ENCODE measurements at regions not wholly inside any gene's neighbourhood (a gene's known extent, or its start where the extent isn't known, plus 50 kb on each side); places are given as distances from the start of the nearest gene placed in this dataset.

- no peak for TF ChIP-seq POLR2A (IDR thresholded peaks at IDR 0.05)
- TF ChIP-seq, protein P1, sequence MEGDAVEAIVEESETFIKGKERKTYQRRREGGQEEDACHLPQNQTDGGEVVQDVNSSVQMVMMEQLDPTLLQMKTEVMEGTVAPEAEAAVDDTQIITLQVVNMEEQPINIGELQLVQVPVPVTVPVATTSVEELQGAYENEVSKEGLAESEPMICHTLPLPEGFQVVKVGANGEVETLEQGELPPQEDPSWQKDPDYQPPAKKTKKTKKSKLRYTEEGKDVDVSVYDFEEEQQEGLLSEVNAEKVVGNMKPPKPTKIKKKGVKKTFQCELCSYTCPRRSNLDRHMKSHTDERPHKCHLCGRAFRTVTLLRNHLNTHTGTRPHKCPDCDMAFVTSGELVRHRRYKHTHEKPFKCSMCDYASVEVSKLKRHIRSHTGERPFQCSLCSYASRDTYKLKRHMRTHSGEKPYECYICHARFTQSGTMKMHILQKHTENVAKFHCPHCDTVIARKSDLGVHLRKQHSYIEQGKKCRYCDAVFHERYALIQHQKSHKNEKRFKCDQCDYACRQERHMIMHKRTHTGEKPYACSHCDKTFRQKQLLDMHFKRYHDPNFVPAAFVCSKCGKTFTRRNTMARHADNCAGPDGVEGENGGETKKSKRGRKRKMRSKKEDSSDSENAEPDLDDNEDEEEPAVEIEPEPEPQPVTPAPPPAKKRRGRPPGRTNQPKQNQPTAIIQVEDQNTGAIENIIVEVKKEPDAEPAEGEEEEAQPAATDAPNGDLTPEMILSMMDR (IDR thresholded peaks at IDR 0.05), result no peak
Measured at GRCh38 chr5:30279237-30279636, 914.2 kb upstream of the CDH6 start.

All from prostate gland (tissue), 2 donors.